HG03442 (cell line): ENCODE measurements at regions not wholly inside any gene's neighbourhood (a gene's known extent, or its start where the extent isn't known, plus 50 kb on each side); places are given as distances from the start of the nearest gene placed in this dataset.

ENCODE experiments used
- ATAC-seq: cut with Tn5 transposase; IDR thresholded peaks from one replicate; pipeline ENCODE4 v1.9.1; 2021; ENCODE audit warnings: mild to moderate bottlenecking, moderate library complexity; ENCODE audit not compliant: unreplicated experiment

DNA sequence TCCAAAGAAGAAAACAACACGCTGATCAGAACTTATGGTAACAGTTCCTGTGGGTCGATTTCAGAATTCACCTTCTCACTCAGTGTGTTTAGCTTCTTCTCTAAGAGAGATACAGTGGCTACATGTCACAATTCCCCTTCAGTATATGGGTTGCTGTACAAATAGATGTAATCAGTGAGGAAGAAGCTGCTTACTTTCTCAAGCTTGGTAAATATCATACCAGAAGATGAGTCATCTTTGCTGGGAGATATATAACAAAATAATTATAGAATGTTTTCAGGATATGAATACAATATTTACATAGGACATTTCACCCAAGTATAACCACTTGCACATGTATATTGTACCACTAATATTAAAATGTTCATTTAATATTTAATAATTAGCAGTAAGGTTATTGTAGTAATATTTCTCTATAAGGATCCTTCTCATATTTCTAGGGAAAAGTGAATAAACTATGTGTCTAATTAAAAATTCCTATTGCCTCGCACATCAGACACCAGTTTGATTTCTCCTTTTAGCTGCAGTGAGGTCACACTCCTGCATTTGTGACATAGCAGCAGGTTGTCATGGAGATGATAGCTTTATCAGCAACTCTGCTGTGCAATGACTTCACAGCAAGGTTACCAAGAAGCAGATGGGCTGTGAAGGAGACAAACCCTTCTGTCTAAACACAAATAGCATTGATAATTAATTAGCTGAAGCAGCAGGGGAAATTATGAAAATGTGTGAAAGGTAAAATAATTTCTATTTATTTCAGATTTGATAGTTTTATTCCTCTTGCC is 211.4 kb downstream of the TUSC7 start:
- ATAC-seq: no peak

DNA sequence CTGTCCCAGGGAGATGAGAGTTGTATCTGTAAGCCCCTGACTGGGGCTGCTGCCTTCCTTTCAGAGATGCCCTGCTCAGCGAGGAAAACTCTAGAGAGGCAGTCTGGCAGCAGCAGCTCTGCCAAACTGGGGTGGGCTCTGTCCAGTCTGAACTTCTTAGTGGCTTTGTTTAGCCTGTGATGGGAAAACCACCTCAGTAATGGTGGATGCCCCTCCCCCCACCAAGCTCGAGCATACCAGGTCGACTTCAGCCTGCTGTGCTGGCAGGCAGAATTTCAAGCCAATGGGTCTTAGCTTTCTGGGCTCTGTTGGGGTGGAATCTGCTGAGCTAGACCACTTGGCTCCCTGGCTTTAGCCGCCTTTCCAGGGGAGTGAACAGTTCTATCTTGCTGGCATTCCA is 218.3 kb downstream of the TUSC7 start:
- no peak for ATAC-seq

DNA sequence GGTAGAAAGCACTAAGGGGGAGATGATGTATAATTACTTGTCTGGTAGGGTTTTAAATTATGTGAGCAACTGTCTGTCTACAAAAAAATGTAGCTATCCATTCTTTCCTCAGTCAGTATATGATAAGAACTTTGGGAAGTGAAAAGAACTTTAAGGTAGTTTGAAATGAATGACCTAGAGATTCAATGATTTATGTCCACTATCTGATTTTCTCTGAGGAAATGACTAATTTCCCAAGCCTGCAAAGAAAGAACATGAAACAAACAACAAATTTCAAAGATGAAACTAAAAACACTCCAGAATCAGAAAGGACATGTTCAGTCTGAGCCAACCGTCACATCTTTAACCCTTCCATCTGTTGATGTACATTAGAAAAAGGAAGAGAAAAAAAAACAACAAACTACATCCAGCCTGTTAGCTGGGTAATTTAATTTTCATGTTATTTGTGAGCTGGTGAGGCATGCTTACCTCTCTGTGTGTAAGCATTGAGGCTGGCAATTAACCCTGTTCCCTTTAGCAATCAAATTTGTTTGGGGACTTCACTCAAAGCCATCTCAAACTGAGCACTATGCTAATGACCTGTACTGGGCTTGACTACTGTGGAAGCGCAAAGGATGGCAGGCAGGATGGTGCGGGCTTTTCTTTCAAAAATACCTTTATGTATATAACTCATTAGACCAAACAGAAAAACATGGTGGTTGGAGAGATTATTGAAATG is 220.1 kb downstream of the TUSC7 start:
- ATAC-seq: no peak

DNA sequence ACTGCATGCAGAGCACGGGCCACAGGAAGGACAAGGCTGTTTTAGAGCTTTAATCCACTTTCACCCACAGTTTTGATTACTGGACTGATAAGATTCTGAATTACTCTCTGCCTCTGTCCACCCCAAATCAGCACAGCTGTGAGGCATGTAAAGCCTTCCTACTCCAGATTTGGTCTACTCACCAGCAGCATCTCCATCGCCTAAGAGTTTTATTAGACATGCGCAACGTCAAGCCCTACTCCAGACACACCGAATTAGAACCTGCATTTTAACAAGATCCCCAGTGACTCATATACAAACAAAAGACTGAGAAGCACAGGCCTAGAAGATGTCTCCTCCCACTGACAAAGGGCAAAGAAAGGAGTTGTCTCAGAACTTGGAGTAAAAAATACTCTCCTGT is 221.2 kb downstream of the TUSC7 start:
- ATAC-seq: no peak

DNA sequence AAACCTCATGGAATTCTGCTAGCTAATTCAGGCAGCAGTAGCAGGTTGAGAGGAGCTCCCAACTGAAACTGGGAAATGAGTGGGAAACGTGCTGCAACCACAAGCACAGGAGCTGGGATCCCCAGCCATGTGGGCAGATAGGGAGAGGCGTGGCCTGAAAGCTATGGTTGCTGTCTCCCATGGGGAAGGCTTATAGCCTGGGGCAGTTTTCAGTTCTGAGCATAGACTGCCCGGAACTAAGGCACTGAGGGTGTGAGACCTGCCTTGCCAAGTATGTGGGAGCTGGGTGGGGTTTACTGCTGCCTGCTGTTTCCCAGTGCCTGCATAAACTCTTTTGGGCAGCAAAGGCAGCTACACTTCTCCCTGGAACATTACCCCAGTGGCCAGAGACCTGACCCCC is 229.5 kb downstream of the TUSC7 start:
- no peak for ATAC-seq

DNA sequence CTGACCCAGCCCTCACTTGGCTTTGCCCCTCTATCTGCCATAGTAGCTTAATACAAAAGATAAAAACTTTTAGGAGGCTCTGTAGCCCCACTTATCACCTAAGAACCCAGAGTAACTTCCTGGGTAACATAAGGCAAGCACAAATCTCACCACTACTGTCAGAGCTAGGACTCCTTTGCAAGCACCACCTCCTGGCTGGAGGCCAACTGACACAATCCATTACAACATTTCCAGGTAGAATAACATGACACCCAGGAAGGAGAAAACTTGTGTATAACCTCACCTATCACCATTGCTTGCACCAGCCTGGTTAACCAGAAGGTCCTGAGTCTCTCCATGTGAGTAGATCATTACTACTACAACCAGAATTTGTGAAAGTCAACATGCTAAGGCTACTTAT is 230.0 kb downstream of the TUSC7 start:
- ATAC-seq: no peak

DNA sequence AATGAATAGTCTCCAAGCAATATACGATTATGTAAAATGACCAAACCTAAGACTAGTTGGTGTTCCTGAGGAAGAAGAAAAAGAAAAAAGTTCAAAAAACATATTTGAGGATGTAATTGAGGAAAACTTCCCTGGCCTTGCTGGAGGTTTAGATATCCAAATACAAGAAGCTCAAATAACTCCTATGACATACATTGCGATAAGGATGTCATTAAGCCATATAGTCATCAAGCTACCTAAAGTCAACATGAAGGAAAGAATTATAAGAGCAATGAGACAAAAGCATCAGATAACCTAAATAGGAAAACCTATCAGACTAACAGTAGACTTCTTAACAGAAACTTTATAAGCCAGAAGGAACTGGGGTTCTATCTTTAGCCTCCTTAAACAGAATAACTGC is 231.1 kb downstream of the TUSC7 start:
- ATAC-seq: no peak

DNA sequence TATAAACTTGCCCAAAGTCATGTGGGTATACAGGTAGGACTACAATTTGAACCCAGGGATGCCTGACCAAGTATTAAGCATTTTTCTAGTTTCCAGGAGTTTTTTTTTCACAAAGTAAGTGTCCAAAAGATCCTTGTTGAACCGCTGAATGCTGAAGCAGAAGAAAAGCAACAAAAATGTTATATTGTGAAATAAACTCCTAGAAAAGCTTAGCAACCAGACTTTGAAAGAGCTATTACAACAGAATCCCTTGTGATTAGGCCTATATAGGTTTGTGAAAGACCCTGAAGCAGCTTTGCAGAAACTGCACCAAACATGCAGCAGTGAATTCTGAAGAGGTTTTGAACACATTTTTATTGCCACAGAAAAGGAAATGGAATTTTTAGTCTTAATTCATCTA is 236.8 kb downstream of the TUSC7 start:
- ATAC-seq: no peak

DNA sequence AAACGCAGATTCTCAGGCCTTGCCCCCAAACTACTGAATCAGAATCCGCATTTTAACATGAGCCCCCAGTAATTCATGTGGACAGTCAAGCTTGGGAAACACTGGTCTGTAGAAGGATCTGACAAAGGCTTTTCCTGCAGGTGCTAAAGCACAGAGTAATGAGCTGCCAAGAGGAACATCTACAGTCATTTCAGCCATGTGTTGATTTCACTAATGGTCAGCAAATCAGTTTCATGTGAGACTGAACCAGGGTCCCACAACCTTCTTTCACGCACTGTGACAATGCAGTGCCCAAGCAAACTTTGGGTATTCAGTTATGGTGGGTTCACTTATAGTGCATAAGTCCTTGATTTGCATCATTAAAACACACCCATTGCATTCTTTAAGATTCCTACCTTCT is 237.6 kb downstream of the TUSC7 start:
- no peak for ATAC-seq

DNA sequence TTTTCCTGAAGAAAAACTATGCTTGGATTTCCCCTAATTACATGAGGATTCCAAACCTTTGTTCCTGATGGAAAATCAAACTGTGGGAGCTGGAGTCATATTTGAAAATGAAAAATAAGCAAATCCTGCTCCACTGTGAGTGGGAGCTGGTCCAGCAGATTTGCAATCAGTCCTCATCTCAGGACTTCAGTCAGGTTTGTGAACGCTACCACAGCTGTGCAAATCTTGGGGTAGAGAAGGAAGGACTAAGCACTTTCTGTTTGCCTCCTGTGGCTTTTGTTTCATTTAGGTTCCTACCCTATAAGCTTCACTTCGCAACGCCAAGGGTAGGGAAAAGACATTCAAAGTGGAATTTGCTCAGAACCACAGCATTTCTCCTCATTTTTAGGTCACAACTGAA is 238.2 kb downstream of the TUSC7 start:
- no peak for ATAC-seq

DNA sequence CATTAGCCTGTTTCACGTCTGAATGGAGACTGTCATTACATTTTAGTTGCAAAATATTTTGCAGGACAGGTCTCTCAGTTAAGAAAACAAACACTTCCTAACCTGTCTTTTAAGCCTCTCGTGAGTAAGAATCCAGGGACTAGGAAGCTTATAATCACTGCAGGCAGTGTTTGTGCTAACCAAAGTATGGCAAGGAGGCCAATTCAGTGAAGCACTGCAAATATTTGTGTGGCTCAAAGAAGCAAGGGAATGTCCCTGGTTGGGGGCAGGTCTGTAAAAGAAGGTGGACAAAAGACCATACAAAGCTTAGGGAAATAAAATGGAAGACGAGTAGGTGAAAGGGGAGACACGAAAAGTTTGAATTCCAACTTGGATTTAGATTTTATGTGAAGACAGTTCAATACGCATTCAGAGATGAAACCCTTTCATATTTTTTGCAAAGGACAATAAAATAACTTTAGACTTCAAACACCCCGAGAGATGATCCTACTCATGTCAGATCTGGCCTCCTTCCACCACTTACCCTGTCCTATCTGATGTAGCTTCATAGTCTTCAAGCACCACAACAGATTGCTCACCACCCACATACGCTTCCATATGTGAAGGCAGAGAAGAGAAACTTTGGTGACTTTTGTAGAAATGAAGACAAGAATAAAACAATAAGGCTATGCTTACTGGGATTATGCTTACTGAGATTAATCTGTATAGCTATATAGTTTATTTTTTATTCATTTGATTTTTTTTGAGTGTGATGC is 240.9 kb downstream of the TUSC7 start:
- no peak for ATAC-seq

DNA sequence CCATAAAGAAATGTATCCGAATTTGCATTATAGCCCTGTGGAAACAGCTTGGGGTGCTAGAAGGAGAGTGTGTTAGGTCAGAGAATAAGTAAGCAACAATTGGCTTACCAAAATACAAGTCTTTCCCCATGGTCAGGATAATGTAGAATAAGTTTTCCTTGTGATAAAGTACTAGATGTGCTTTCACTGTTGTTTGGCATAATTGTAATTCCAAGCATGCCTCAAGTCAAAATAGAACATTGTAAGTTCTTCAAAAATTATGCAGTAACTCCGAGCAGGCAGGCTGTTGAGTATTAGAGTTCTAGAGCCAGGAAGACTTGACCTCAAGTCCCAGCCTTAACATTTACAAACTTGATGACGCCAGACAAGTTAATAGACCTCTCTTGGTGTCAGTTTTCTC is 242.0 kb downstream of the TUSC7 start:
- no peak for ATAC-seq

DNA sequence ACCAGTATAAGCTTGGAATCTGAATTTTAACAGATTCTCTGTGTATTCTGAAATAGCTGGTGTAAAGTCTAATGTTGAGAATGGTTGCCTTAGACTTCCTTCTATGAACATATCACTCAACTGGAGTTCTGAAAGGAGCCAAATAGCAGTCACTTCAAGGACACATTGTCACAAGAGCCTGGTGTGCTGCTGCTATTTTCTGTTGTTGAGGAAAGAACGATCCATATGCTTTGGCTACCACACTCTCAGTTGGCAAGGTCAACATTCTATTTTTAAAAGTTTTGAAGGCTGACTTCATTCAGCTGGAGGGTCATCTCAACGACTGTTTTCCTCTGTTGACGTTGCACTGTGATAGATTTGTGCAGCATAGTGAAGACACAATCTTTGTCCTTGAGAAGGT is 248.7 kb downstream of the TUSC7 start:
- no peak for ATAC-seq

DNA sequence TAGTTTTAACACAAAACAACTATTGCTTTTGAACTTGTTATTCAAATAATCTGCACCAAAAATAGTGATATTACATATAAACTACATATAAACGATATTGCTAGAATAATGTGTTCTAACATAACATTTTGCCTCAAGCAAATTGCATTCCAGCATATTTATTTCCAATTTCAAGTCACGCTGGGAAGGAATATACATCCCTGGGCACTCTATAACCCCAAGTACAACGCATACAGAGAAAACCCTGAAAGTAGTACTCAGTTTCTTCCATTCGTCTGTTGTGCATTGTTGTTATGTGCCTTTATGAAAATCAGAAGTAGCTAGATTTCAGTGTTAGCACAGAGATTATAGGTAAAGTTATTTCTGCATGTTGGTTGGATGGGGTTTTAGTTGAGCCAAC is 251.5 kb downstream of the TUSC7 start:
- no peak for ATAC-seq

DNA sequence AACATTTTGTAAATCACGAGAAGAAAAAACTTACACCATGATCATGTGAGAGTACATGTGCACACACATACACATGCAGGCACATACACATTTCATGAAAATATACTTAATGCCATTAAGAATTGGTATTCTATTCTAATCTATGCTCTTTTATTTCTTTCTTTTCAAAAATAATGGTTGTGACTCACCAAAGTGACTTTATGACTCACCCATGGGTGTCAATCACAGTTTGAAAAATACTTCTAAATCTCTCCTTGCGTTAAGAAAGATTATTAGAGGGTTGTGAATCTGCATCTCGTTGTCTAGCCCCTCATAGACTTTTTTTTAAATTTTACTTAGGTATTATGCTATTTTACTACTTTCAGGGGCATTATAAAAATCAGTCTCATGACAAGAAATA is 254.2 kb downstream of the TUSC7 start:
- no peak for ATAC-seq

DNA sequence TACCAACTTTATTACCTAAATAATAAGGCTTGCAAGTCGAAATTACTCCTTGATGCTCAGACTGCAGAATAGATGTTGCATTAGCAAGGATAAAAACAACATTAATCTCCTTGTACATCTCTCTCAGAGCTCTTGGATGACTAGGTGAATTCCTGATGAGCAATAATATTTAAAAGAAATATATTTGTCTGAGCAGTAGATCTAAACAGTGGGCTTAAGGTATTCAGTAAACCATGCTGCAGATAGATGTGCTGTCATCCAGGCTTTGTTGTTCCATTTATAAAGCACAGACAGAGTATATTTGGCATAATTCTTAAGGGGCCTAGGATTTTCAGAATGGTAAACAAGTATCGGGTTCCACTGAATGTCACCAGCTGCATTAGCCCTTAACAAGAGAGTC is 257.1 kb downstream of the TUSC7 start:
- ATAC-seq: no peak

DNA sequence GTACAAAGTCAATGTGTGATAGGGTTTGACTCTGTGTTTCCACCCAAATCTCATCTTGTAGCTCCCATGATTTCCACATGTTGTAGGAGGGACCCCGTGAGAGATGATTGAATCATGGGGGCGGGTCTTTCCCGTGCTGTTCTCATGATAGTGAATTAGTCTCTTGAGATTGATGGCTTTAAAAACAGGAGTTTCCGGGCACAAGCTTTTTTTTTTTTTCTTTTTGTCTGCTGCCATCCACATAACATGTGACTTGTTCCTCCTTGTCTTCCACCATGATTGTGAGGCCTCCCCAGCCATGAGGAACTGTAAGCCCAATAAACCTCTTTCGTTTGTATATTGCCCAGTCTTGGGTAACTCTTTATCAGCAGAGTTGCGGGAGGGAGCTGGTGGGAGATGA is 259.6 kb downstream of the TUSC7 start:
- ATAC-seq: no peak

DNA sequence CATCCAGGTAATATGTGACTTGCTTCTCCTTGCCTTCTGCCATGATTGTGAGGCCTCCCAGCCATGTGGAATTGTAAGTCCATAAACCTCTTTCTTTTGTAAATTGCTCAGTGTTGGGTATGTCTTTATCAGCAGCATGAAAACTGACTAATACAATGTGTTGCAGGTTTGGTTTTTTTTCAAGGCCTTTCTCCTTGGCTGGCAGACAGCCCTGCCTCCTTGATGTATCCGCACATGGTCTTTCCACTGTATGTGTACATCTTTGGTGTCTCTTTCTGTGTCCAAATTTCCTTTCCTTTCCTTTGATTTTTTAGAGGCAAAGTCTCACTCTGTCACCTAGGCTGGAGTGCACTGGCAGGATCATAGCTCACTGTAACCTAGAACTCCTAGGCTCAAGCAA is 260.1 kb downstream of the TUSC7 start:
- no peak for ATAC-seq

DNA sequence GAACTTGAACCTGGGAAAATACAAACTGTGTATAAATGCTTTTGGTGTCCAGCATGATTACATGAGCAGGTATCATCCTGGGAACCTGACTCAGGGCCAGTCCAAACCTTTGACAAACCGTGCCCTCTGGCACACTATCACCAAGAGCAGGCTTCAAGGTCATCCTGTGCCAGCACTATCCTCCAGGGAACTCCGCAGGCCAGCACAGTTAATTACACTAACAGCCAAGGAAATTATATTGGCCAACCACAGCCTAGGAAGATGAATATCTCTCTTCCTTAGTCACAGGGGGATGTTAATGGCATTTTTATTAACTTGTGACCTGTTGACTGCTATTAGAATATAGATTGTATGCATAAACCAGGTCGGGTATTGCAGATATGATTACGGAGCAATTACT is 262.0 kb downstream of the TUSC7 start:
- ATAC-seq: no peak

DNA sequence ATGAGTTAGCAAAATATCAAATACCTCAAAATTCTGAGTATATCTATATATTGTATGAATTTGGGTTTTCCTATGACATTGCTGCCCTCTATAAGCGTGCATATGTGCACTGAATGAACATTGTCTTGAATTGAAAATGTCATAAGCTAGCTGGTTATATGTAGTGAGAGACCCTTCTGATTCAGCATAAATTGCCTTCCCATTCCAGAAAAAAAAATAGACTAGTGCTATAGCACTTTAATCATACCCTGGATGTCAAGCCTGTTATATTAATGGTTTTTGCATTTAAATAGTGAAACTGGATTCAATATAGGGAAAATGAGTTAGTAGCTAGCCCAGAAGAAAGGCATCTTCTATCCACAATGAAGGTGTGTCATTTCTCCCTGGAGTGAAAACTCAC is 265.1 kb downstream of the TUSC7 start:
- ATAC-seq: no peak

DNA sequence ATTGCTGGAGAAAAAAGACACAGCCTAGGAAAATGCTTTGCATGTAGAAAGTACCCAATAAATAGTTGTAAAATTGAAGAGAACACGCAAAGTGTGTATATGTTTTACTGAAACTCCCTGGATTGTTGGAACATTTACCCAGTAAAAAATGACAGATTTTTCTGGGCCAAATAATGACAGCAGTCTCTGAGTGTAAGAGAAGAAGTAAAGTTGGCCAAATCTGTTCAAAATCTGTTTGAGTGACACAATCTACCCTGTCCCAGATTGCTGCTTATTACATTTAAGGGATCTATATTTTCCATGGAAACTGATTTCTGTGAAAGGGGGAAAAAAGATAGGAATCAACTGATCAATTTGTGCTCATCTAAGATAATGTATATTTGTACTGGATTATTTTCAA is 267.9 kb downstream of the TUSC7 start:
- no peak for ATAC-seq

DNA sequence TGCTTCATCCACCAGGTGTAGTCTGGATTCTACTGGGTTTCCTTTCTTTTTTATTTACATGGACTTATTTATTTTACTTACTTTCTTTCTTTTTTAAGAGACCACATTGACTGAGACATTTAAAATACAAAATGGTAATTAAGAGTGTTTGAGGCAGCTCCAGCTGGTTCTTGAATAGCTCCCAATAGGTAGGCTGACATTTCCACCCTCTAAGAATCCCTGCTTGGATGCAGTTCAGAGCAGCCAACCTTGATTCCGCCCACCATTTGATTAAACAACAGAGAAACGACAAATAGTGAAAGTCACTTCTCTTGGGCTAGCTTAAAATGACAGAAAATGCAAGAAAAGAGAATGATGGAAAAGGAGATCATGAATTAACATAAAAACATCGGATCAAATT is 270.5 kb downstream of the TUSC7 start:
- ATAC-seq: no peak
